Tibial nerve (tissue), 3 donors: ENCODE measurements at regions not wholly inside any gene's neighbourhood (a gene's known extent, or its start where the extent isn't known, plus 50 kb on each side); places are given as distances from the start of the nearest gene placed in this dataset.

ENCODE experiments used
- CTCF ChIP-seq, 5 experiments: fragments of 200-600 bp in 3 of 5; fragments of 450-650 bp in 2 of 5; sonication (generic) in 3 of 5; IDR thresholded peaks; one replicate each; pipeline ENCODE4 v1.5.1; 2016 to 2019; ENCODE audit warnings: antibody characterized with exemption in 5 of 5, mild to moderate bottlenecking in 3 of 5, moderate library complexity in 2 of 5
- POLR2A ChIP-seq, 2 donors: fragments of 450-650 bp; IDR thresholded peaks; one replicate each; pipeline ENCODE4 v1.6.1; 2017; ENCODE audit warnings: antibody characterized with exemption in 2 of 2, mild to moderate bottlenecking in 2 of 2, moderate library complexity in 2 of 2

DNA sequence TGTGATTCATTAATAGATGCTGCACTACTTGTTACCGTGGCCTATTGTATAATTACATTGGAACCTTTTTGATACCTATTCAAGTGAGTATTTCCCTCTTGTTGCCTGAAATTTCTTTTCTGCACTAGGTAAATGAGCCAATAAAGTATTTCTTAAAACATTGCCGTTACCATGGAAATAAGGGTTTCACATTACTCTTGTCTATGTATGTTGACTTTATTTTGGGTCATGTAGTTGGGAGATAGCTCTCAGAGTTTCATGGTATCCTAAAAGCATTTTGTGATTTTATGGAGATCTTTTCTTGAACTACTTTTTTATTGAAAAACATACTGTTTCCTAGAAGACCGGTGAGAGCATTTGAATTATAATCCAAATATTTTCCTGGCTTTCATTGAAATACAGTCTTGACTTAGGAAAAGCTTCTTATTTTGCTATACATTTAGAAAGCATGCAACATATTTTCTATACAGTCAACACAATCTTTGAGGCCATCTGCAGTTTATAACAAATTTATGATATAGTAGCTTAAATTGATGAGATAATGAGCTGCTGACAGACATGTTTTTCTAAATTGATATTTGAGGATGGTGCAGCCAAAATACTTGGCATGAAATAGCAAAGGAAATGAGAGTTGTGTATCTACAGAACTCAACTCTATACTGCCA lies 650.4 kb downstream of the RFPL4B start:
- TF ChIP-seq CTCF (IDR thresholded peaks at IDR 0.05) (no peak), POLR2A (IDR thresholded peaks at IDR 0.05) (no peak)
